Duodenal mucosa (tissue), 2 donors: ENCODE measurements at regions not wholly inside any gene's neighbourhood (a gene's known extent, or its start where the extent isn't known, plus 50 kb on each side); places are given as distances from the start of the nearest gene placed in this dataset.

Source experiments
- H3K27ac ChIP-seq: one replicate; pipeline ENCODE4 v1.7.0; 2013; ENCODE audit warnings: low read depth, low read length
- H3K27me3 ChIP-seq, 2 donors: one replicate each; pipeline ENCODE4 v1.7.0; 2013; ENCODE audit warnings: low read length in 2 of 2, control low read depth in 1 of 2; ENCODE audit not compliant: insufficient read depth in 2 of 2, control insufficient read depth in 1 of 2
- H3K36me3 ChIP-seq, 2 donors: one replicate each; pipeline ENCODE4 v1.7.0; 2013; ENCODE audit warnings: low read length in 2 of 2, control low read depth in 1 of 2; ENCODE audit not compliant: insufficient read depth in 2 of 2, control insufficient read depth in 1 of 2
- H3K4me1 ChIP-seq, 2 donors: one replicate each; pipeline ENCODE4 v1.7.0; 2013; ENCODE audit warnings: low read length in 2 of 2, control low read depth in 1 of 2; ENCODE audit not compliant: insufficient read depth in 2 of 2, control insufficient read depth in 1 of 2
- H3K4me3 ChIP-seq, 2 donors: one replicate each; pipeline ENCODE4 v1.7.0; 2013; ENCODE audit warnings: low read length in 2 of 2, low read depth in 1 of 2
- H3K9ac ChIP-seq, 2 donors: one replicate each; pipeline ENCODE4 v1.7.0; 2013; ENCODE audit warnings: low read length in 2 of 2, low read depth in 1 of 2
- H3K9me3 ChIP-seq, 2 donors: one replicate each; pipeline ENCODE4 v1.7.0; 2013; ENCODE audit warnings: low read length in 2 of 2, control low read depth in 1 of 2; ENCODE audit not compliant: control insufficient read depth in 1 of 2

- H3K27me3 ChIP-seq: no peaks in the 10 kb centered on the region
- no peak overlapping the region for H3K9ac ChIP-seq
- H3K27ac ChIP-seq: no peak overlapping the region
- no peaks in the 10 kb centered on the region for H3K36me3 ChIP-seq
- H3K9me3 ChIP-seq: no peaks in the 10 kb centered on the region
- no peak overlapping the region for H3K4me3 ChIP-seq
- H3K4me1 ChIP-seq: no peaks in the 10 kb centered on the region
Observed at GRCh38 chr11:38256436-38256835, 1658.4 kb upstream of the RAG2 start.

- Histone ChIP-seq H3K9me3 (no peaks in the 10 kb centered on the region), H3K9ac (no peak overlapping the region), H3K36me3 (no peaks in the 10 kb centered on the region), H3K4me3 (no peak overlapping the region), H3K4me1 (no peaks in the 10 kb centered on the region), H3K27me3 (no peaks in the 10 kb centered on the region), H3K27ac (no peak overlapping the region)
Observed at GRCh38 chr11:38254913-38255312, 1656.9 kb upstream of the RAG2 start.

GRCh38 chr11:38252620-38253019 lies 1654.6 kb upstream of the RAG2 start:
- Histone ChIP-seq H3K27me3 (no peaks in the 10 kb centered on the region), H3K27ac (no peak overlapping the region), H3K9me3 (no peaks in the 10 kb centered on the region), H3K9ac (no peak overlapping the region), H3K4me3 (no peak overlapping the region), H3K36me3 (no peaks in the 10 kb centered on the region), H3K4me1 (no peaks in the 10 kb centered on the region)

- Histone ChIP-seq H3K36me3 (no peaks in the 10 kb centered on the region), H3K27ac (no peak overlapping the region), H3K9ac (no peak overlapping the region), H3K4me3 (no peak overlapping the region), H3K27me3 (no peaks in the 10 kb centered on the region), H3K9me3 (no peaks in the 10 kb centered on the region), H3K4me1 (no peaks in the 10 kb centered on the region)
Observed at GRCh38 chr11:38246451-38246850, 1648.4 kb upstream of the RAG2 start.

GRCh38 chr11:38226684-38227083 lies 1628.6 kb upstream of the RAG2 start:
- no peaks in the 10 kb centered on the region for H3K4me1 ChIP-seq
- H3K36me3 ChIP-seq: no peaks in the 10 kb centered on the region
- no peaks in the 10 kb centered on the region for H3K27me3 ChIP-seq
- H3K9me3 ChIP-seq: peaks cover 10 to 23% of the 10 kb centered on the region in 2 donors
- H3K27ac ChIP-seq: no peak overlapping the region
- H3K9ac ChIP-seq: no peak overlapping the region
- no peak overlapping the region for H3K4me3 ChIP-seq

- no peak overlapping the region for H3K4me3 ChIP-seq
- H3K4me1 ChIP-seq: no peaks in the 10 kb centered on the region
- H3K27ac ChIP-seq: no peak overlapping the region
- H3K9me3 ChIP-seq: peaks cover 3 to 12% of the 10 kb centered on the region in 2 donors
- no peaks in the 10 kb centered on the region for H3K27me3 ChIP-seq
- H3K9ac ChIP-seq: no peak overlapping the region
- no peaks in the 10 kb centered on the region for H3K36me3 ChIP-seq
Observed at GRCh38 chr11:38221295-38221694, 1623.3 kb upstream of the RAG2 start.

GRCh38 chr11:38219636-38220035 lies 1621.6 kb upstream of the RAG2 start:
- Histone ChIP-seq H3K9me3 (peaks cover 0 to 2% of the 10 kb centered on the region in 2 donors), H3K36me3 (no peaks in the 10 kb centered on the region), H3K9ac (no peak overlapping the region), H3K4me1 (no peaks in the 10 kb centered on the region), H3K4me3 (no peak overlapping the region), H3K27ac (no peak overlapping the region), H3K27me3 (no peaks in the 10 kb centered on the region)

GRCh38 chr11:38208951-38209350 lies 1610.9 kb upstream of the RAG2 start:
- H3K27ac ChIP-seq: no peak overlapping the region
- H3K9ac ChIP-seq: no peak overlapping the region
- no peaks in the 10 kb centered on the region for H3K4me1 ChIP-seq
- H3K27me3 ChIP-seq: no peaks in the 10 kb centered on the region
- H3K9me3 ChIP-seq: no peaks in the 10 kb centered on the region
- no peak overlapping the region for H3K4me3 ChIP-seq
- H3K36me3 ChIP-seq: no peaks in the 10 kb centered on the region

- H3K9me3 ChIP-seq: no peaks in the 10 kb centered on the region
- no peak overlapping the region for H3K27ac ChIP-seq
- H3K4me3 ChIP-seq: no peak overlapping the region
- H3K9ac ChIP-seq: no peak overlapping the region
- no peaks in the 10 kb centered on the region for H3K27me3 ChIP-seq
- no peaks in the 10 kb centered on the region for H3K36me3 ChIP-seq
- H3K4me1 ChIP-seq: no peaks in the 10 kb centered on the region
Observed at GRCh38 chr11:38206663-38207062, 1608.6 kb upstream of the RAG2 start.

GRCh38 chr11:38191101-38191500 lies 1593.1 kb upstream of the RAG2 start:
- no peaks in the 10 kb centered on the region for H3K4me1 ChIP-seq
- no peaks in the 10 kb centered on the region for H3K36me3 ChIP-seq
- no peak overlapping the region for H3K9ac ChIP-seq
- no peak overlapping the region for H3K4me3 ChIP-seq
- no peaks in the 10 kb centered on the region for H3K27me3 ChIP-seq
- no peaks in the 10 kb centered on the region for H3K9me3 ChIP-seq
- no peak overlapping the region for H3K27ac ChIP-seq
